OCI-LY1 (cell line): ENCODE measurements at regions not wholly inside any gene's neighbourhood (a gene's known extent, or its start where the extent isn't known, plus 50 kb on each side); places are given as distances from the start of the nearest gene placed in this dataset.

ENCODE experiments used
- H2AFZ ChIP-seq: fragments of 200-600 bp; sonication (generic), shearing (Covaris generic); 2 replicates; pipeline ENCODE4 v1.6.0; 2014; ENCODE audit warnings: antibody characterized with exemption, mild to moderate bottlenecking, low read length
- H3F3A ChIP-seq: fragments of 200-600 bp; sonication (generic), shearing (Covaris generic); 2 replicates; pipeline ENCODE4 v1.6.0; 2014; ENCODE audit warnings: mild to moderate bottlenecking, antibody characterized with exemption, low read length, moderate library complexity; ENCODE audit not compliant: insufficient read depth
- H3K27ac ChIP-seq: fragments of 200-600 bp; sonication (generic); 2 replicates; pipeline ENCODE4 v1.5.1; 2014; ENCODE audit warnings: low read length, mixed run types, mild to moderate bottlenecking, low read depth; ENCODE audit not compliant: poor library complexity, severe bottlenecking
- H3K27me3 ChIP-seq: fragments of 200-600 bp; sonication (generic); 2 replicates; pipeline ENCODE4 v1.6.0; 2014; ENCODE audit warnings: antibody characterized with exemption, mild to moderate bottlenecking, low read length, moderate library complexity; ENCODE audit not compliant: insufficient read depth
- H3K36me3 ChIP-seq: fragments of 200-600 bp; sonication (generic); 2 replicates; pipeline ENCODE4 v1.6.1; 2014; ENCODE audit warnings: mild to moderate bottlenecking, antibody characterized with exemption, low read length, moderate library complexity, mixed read lengths; ENCODE audit not compliant: insufficient read depth
- H3K4me1 ChIP-seq: fragments of 200-600 bp; sonication (generic); 2 replicates; pipeline ENCODE4 v1.5.1; 2014; ENCODE audit warnings: mild to moderate bottlenecking, low read length, moderate library complexity; ENCODE audit not compliant: insufficient read depth, severe bottlenecking
- H3K4me2 ChIP-seq: fragments of 200-600 bp; sonication (generic), shearing (Covaris generic); 2 replicates; pipeline ENCODE4 v1.6.1; 2014; ENCODE audit warnings: low read length
- H3K4me3 ChIP-seq: fragments of 200-600 bp; sonication (generic); 2 replicates; pipeline ENCODE4 v1.5.1; 2014; ENCODE audit warnings: low read length, low read depth, mild to moderate bottlenecking, mixed read lengths; ENCODE audit not compliant: poor library complexity, severe bottlenecking
- H3K79me2 ChIP-seq: fragments of 200-600 bp; shearing (Covaris generic); 2 replicates; pipeline ENCODE4 v1.6.1; 2016; ENCODE audit warnings: mixed run types, low read length, mixed read lengths; ENCODE audit not compliant: insufficient read depth
- H3K9ac ChIP-seq: fragments of 200-600 bp; sonication (generic), shearing (Covaris generic); 2 replicates; pipeline ENCODE4 v1.6.1; 2014; ENCODE audit warnings: mild to moderate bottlenecking, low read length, mixed read lengths
- H3K9me2 ChIP-seq: fragments of 200-600 bp; sonication (generic), shearing (Covaris generic); 2 replicates; pipeline ENCODE4 v1.6.1; 2014; ENCODE audit warnings: low read depth, mild to moderate bottlenecking, low read length, mixed read lengths
- H3K9me3 ChIP-seq: fragments of 200-600 bp; shearing (Covaris generic); 2 replicates; pipeline ENCODE4 v1.6.1; 2014; ENCODE audit warnings: low read length, mixed read lengths
- H4K20me1 ChIP-seq: fragments of 200-600 bp; sonication (generic), shearing (Covaris generic); 2 replicates; pipeline ENCODE4 v1.6.0; 2016; ENCODE audit warnings: mild to moderate bottlenecking, low read length; ENCODE audit not compliant: insufficient read depth
- CTCF ChIP-seq: fragments of 200-600 bp; sonication (generic), shearing (Covaris generic); IDR thresholded peaks from 2 replicates; pipeline ENCODE4 v1.5.1; 2017; ENCODE audit warnings: mild to moderate bottlenecking, antibody characterized with exemption, low read length, moderate library complexity, mixed read lengths
- EZH2 ChIP-seq: fragments of 200-600 bp; sonication (generic), shearing (Covaris generic); IDR thresholded peaks from 2 replicates; pipeline ENCODE4 v1.8.0; 2017; ENCODE audit warnings: borderline replicate concordance, mixed run types, mild to moderate bottlenecking, antibody characterized with exemption, low read length, moderate library complexity, mixed read lengths

DNA sequence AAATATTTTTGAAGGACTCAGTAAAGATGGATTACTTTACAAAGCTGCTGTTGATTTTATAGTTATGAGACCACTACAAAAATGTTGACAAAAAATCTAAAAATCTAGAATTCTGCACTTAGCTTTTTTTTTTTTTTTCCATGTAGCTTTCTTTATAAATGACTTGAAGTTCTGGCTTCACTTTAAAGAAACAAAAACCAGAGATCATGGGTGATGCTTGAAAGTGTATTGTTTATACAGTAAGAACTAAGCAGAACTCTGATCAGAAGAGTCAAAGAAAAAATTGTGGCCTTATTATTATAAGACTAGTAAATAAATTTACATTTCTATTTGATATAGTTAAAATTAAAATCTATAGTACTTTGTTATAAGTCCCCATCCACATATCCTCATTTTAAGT, 301.7 kb downstream of the BLID start:
- no peak overlapping the region for H2AFZ ChIP-seq
- H3K4me2 ChIP-seq, result no peak overlapping the region
- no peak overlapping the region for H3K9ac ChIP-seq
- TF ChIP-seq CTCF (no peak), EZH2 (no peak)
- H3K4me3 ChIP-seq, result no peak overlapping the region
- no peaks in the 10 kb centered on the region for H3K9me2 ChIP-seq
- H3K9me3 ChIP-seq, result no peaks in the 10 kb centered on the region
- no peaks in the 10 kb centered on the region for H3F3A ChIP-seq
- no peaks in the 10 kb centered on the region for H3K27me3 ChIP-seq
- H3K4me1 ChIP-seq, result no peaks in the 10 kb centered on the region
- no peaks in the 10 kb centered on the region for H4K20me1 ChIP-seq
- H3K36me3 ChIP-seq, result no peaks in the 10 kb centered on the region
- H3K79me2 ChIP-seq, result no peaks in the 10 kb centered on the region
- H3K27ac ChIP-seq, result no peak overlapping the region

- no peak overlapping the region for H3K4me3 ChIP-seq
- H3K79me2 ChIP-seq, result no peaks in the 10 kb centered on the region
- H3K27me3 ChIP-seq, result no peaks in the 10 kb centered on the region
- no peak overlapping the region for H3K27ac ChIP-seq
- H3K4me1 ChIP-seq, result no peaks in the 10 kb centered on the region
- H3K4me2 ChIP-seq, result no peak overlapping the region
- no peaks in the 10 kb centered on the region for H3K9me2 ChIP-seq
- no peaks in the 10 kb centered on the region for H3K36me3 ChIP-seq
- H4K20me1 ChIP-seq, result no peaks in the 10 kb centered on the region
- no peaks in the 10 kb centered on the region for H3K9me3 ChIP-seq
- no peak overlapping the region for H2AFZ ChIP-seq
- H3F3A ChIP-seq, result no peaks in the 10 kb centered on the region
- no peak for TF ChIP-seq CTCF
- TF ChIP-seq EZH2, result no peak
- no peak overlapping the region for H3K9ac ChIP-seq
Observed at GRCh38 chr11:121810291-121810690, 305.7 kb downstream of the BLID start.

DNA sequence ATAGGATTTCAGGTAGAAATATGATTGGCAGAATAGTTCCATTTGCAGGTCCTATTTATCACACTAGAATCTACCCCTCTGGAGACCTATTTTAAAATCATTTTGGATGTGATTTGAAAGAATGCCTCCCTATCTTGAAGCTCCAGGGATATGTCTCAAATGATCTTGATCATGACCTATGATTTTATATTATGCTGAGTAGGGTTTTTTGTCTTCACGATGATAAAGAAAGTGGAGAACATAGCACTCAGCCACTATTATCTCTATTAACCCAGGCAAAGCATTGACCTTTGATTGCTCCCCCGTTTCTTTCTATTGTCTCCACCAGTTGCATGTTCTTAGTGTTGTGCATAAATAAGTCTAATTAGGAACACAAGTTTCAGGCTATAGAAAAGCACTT, 307.9 kb downstream of the BLID start:
- H4K20me1 ChIP-seq, result no peaks in the 10 kb centered on the region
- no peaks in the 10 kb centered on the region for H3K27me3 ChIP-seq
- H3K36me3 ChIP-seq, result no peaks in the 10 kb centered on the region
- no peaks in the 10 kb centered on the region for H3F3A ChIP-seq
- H3K9me3 ChIP-seq, result no peaks in the 10 kb centered on the region
- H3K4me2 ChIP-seq, result no peak overlapping the region
- no peak overlapping the region for H3K4me3 ChIP-seq
- no peaks in the 10 kb centered on the region for H3K79me2 ChIP-seq
- H3K4me1 ChIP-seq, result no peaks in the 10 kb centered on the region
- no peaks in the 10 kb centered on the region for H3K9me2 ChIP-seq
- no peak overlapping the region for H2AFZ ChIP-seq
- H3K27ac ChIP-seq, result no peak overlapping the region
- H3K9ac ChIP-seq, result no peak overlapping the region
- TF ChIP-seq EZH2, result no peak

DNA sequence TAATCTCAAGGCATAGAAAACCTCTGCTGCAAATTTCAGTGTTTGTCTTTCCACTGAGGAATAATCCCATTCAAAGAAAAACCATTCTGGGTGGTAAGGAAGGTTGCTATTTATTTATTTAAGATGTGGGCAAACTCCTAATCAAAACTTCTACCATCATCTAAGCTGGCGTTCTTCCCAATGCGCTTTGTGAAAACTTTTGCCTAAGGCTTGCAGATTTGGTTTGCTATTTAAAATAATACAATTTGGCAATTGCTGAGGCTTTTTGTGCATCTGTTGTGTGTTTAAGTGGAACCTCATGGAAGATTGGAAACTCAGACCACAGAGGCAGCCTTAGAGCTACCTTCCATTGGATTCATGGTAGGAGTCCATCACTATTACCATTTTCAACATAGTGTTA, 309.0 kb downstream of the BLID start:
- Histone ChIP-seq H2AFZ (no peak overlapping the region), H3K4me1 (no peaks in the 10 kb centered on the region), H3K4me3 (no peak overlapping the region), H3K9me3 (no peaks in the 10 kb centered on the region), H3K9ac (no peak overlapping the region), H4K20me1 (no peaks in the 10 kb centered on the region), H3K9me2 (no peaks in the 10 kb centered on the region), H3K27me3 (no peaks in the 10 kb centered on the region), H3K36me3 (no peaks in the 10 kb centered on the region), H3K27ac (no peak overlapping the region), H3F3A (no peaks in the 10 kb centered on the region), H3K79me2 (no peaks in the 10 kb centered on the region), H3K4me2 (no peak overlapping the region)
- TF ChIP-seq EZH2 (no peak), CTCF (no peak)
